Dendritic cell treated with granulocyte-macrophage colony-stimulating factor and Interleukin-4, amounts not matched to agents 40 ng/mL and 50 ng/mL, for 4 days (primary cell): ENCODE measurements at regions not wholly inside any gene's neighbourhood (a gene's known extent, or its start where the extent isn't known, plus 50 kb on each side); places are given as distances from the start of the nearest gene placed in this dataset.
"Not testable (repeated sequence)": the region's sequence is repeated elsewhere in the genome, so short reads cannot be mapped to it uniquely, and the experiment has no call there.

Source experiments
- H3K27ac Mint-ChIP-seq: one replicate; pipeline ENCODE4 v1.8.0; 2022; ENCODE audit warnings: mild to moderate bottlenecking, mixed read lengths
- H3K27me3 Mint-ChIP-seq: one replicate; pipeline ENCODE4 v1.8.0; 2022; ENCODE audit warnings: mild to moderate bottlenecking, mixed read lengths
- H3K36me3 Mint-ChIP-seq: one replicate; pipeline ENCODE4 v1.8.0; 2022; ENCODE audit warnings: low read depth, mixed read lengths
- H3K4me1 Mint-ChIP-seq: one replicate; pipeline ENCODE4 v1.8.0; 2022; ENCODE audit warnings: low read depth, mixed read lengths
- H3K4me3 Mint-ChIP-seq: one replicate; pipeline ENCODE4 v1.8.0; 2022; ENCODE audit warnings: mild to moderate bottlenecking, moderate library complexity, mixed read lengths
- H3K9me3 Mint-ChIP-seq: one replicate; pipeline ENCODE4 v1.8.0; 2022; ENCODE audit warnings: mixed read lengths
- intact Hi-C: fragments of 100-400 bp; cut with micrococcal nuclease; formaldehyde crosslinking; loops from one replicate; pipeline ENCODE4 v1.15.0; 2022

- intact Hi-C loops, H3K27ac Mint-ChIP-seq, H3K4me3 Mint-ChIP-seq, H3K27me3 Mint-ChIP-seq, H3K36me3 Mint-ChIP-seq, H3K4me1 Mint-ChIP-seq: not testable (repeated sequence)
- peaks cover 22% of the 10 kb centered on the region for H3K9me3 Mint-ChIP-seq
These were observed 104.8 kb downstream of the TMEM121 start for GRCh38 chr14:105630935-105631779.

GRCh38 chr14:105632010-105632409 is 105.6 kb downstream of the TMEM121 start:
- H3K9me3 Mint-ChIP-seq, result peaks cover 22% of the 10 kb centered on the region
- H3K36me3 Mint-ChIP-seq, result no peaks in the 10 kb centered on the region
- H3K27me3 Mint-ChIP-seq, result peaks cover 2% of the 10 kb centered on the region
- H3K4me1 Mint-ChIP-seq, result no peaks in the 10 kb centered on the region
- H3K27ac Mint-ChIP-seq, result no peak overlapping the region
- intact Hi-C loops, result no loop called here
- no peak overlapping the region for H3K4me3 Mint-ChIP-seq

GRCh38 chr14:105633596-105633995 is 107.2 kb downstream of the TMEM121 start:
- H3K4me1 Mint-ChIP-seq, H3K27me3 Mint-ChIP-seq, H3K36me3 Mint-ChIP-seq, H3K4me3 Mint-ChIP-seq, H3K27ac Mint-ChIP-seq, intact Hi-C loops: not testable (repeated sequence)
- peaks cover 22% of the 10 kb centered on the region for H3K9me3 Mint-ChIP-seq

GRCh38 chr14:105635560-105635959 is 109.2 kb downstream of the TMEM121 start:
- H3K9me3 Mint-ChIP-seq, result peaks cover 18% of the 10 kb centered on the region
- intact Hi-C loops, result no loop called here
- H3K36me3 Mint-ChIP-seq, result no peaks in the 10 kb centered on the region
- H3K4me3 Mint-ChIP-seq, result no peak overlapping the region
- H3K27ac Mint-ChIP-seq, result no peak overlapping the region
- peaks cover 2% of the 10 kb centered on the region for H3K27me3 Mint-ChIP-seq
- no peaks in the 10 kb centered on the region for H3K4me1 Mint-ChIP-seq

- H3K27ac Mint-ChIP-seq, H3K27me3 Mint-ChIP-seq, intact Hi-C loops, H3K36me3 Mint-ChIP-seq, H3K4me1 Mint-ChIP-seq, H3K4me3 Mint-ChIP-seq: not testable (repeated sequence)
- H3K9me3 Mint-ChIP-seq, result peaks cover 13% of the 10 kb centered on the region
These were observed 109.6 kb downstream of the TMEM121 start for GRCh38 chr14:105636021-105636420.

- intact Hi-C loops, result no loop called here
- Mint-ChIP-seq H3K9me3 (peaks cover 6% of the 10 kb centered on the region), H3K36me3 (no peaks in the 10 kb centered on the region), H3K27ac (no peak overlapping the region), H3K27me3 (peaks cover 2% of the 10 kb centered on the region), H3K4me1 (no peaks in the 10 kb centered on the region), H3K4me3 (no peak overlapping the region)
These were observed 110.6 kb downstream of the TMEM121 start for GRCh38 chr14:105636935-105637334.

GRCh38 chr14:105637345-105637744 is 111.0 kb downstream of the TMEM121 start:
- H3K4me1 Mint-ChIP-seq, H3K27ac Mint-ChIP-seq, H3K36me3 Mint-ChIP-seq, H3K4me3 Mint-ChIP-seq, intact Hi-C loops, H3K9me3 Mint-ChIP-seq, H3K27me3 Mint-ChIP-seq: not testable (repeated sequence)

GRCh38 chr14:105639969-105640931 is 113.9 kb downstream of the TMEM121 start:
- H3K27ac Mint-ChIP-seq, H3K4me3 Mint-ChIP-seq, H3K36me3 Mint-ChIP-seq, intact Hi-C loops, H3K27me3 Mint-ChIP-seq, H3K4me1 Mint-ChIP-seq, H3K9me3 Mint-ChIP-seq: not testable (repeated sequence)

GRCh38 chr14:105641075-105641937 is 114.9 kb downstream of the TMEM121 start:
- Mint-ChIP-seq H3K9me3 (no peaks in the 10 kb centered on the region), H3K4me1 (no peaks in the 10 kb centered on the region), H3K4me3 (no peak overlapping the region), H3K27me3 (no peaks in the 10 kb centered on the region), H3K36me3 (no peaks in the 10 kb centered on the region), H3K27ac (no peak overlapping the region)
- intact Hi-C loops, result no loop called here

- H3K4me1 Mint-ChIP-seq, H3K36me3 Mint-ChIP-seq, H3K4me3 Mint-ChIP-seq, H3K9me3 Mint-ChIP-seq, H3K27ac Mint-ChIP-seq, H3K27me3 Mint-ChIP-seq, intact Hi-C loops: not testable (repeated sequence)
These were observed 115.6 kb downstream of the TMEM121 start for GRCh38 chr14:105641951-105642350.

- intact Hi-C loops, H3K27me3 Mint-ChIP-seq, H3K4me1 Mint-ChIP-seq, H3K9me3 Mint-ChIP-seq, H3K36me3 Mint-ChIP-seq, H3K27ac Mint-ChIP-seq, H3K4me3 Mint-ChIP-seq: not testable (repeated sequence)
These were observed 116.1 kb downstream of the TMEM121 start for GRCh38 chr14:105642486-105642885.

- intact Hi-C loops, H3K27ac Mint-ChIP-seq, H3K4me1 Mint-ChIP-seq, H3K4me3 Mint-ChIP-seq, H3K36me3 Mint-ChIP-seq, H3K27me3 Mint-ChIP-seq, H3K9me3 Mint-ChIP-seq: not testable (repeated sequence)
These were observed 117.1 kb downstream of the TMEM121 start for GRCh38 chr14:105643406-105644052.

GRCh38 chr14:105644053-105644435 is 117.7 kb downstream of the TMEM121 start:
- intact Hi-C loops, H3K9me3 Mint-ChIP-seq, H3K36me3 Mint-ChIP-seq, H3K4me1 Mint-ChIP-seq, H3K27me3 Mint-ChIP-seq, H3K4me3 Mint-ChIP-seq, H3K27ac Mint-ChIP-seq: not testable (repeated sequence)
